ENCODE measurements at regions not wholly inside any gene's neighbourhood (a gene's known extent, or its start where the extent isn't known, plus 50 kb on each side); places are given as distances from the start of the nearest gene placed in this dataset.

DNA sequence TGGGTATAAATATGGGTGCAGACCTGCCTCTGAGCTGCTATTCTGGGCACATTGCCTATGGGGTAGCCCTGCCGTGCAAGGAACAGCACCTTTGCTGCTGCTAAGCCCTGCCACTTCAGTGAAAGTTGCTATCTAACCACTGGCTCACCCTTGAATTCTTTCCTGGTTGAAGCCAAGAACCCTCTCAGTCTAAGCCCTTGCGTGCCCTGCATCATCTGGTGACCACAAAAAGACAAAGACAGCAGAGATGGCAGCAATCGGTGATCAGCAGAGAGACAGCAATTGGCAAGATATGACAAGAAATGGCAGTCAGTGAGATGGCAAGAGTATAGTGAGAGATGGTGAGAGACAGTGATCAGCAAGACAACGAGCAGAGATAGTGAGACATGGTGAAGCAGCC is 418.3 kb downstream of the MATN1 start:
- no peak for DNase-seq (ENCODE audit: low read depth)
- TF ChIP-seq, protein P1, sequence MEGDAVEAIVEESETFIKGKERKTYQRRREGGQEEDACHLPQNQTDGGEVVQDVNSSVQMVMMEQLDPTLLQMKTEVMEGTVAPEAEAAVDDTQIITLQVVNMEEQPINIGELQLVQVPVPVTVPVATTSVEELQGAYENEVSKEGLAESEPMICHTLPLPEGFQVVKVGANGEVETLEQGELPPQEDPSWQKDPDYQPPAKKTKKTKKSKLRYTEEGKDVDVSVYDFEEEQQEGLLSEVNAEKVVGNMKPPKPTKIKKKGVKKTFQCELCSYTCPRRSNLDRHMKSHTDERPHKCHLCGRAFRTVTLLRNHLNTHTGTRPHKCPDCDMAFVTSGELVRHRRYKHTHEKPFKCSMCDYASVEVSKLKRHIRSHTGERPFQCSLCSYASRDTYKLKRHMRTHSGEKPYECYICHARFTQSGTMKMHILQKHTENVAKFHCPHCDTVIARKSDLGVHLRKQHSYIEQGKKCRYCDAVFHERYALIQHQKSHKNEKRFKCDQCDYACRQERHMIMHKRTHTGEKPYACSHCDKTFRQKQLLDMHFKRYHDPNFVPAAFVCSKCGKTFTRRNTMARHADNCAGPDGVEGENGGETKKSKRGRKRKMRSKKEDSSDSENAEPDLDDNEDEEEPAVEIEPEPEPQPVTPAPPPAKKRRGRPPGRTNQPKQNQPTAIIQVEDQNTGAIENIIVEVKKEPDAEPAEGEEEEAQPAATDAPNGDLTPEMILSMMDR (IDR thresholded peaks at IDR 0.05; ENCODE audit: insufficient read depth, low read length, poor library complexity, severe bottlenecking), result no peak
- Histone ChIP-seq H3K27me3 (ENCODE audit: control insufficient read depth, insufficient read depth, low read length) (peaks cover 2% of the 10 kb centered on the region), H3K4me3 (ENCODE audit: low read depth, low read length) (no peak overlapping the region), H3K36me3 (ENCODE audit: control insufficient read depth, insufficient read depth, low read length) (no peaks in the 10 kb centered on the region)

DNA sequence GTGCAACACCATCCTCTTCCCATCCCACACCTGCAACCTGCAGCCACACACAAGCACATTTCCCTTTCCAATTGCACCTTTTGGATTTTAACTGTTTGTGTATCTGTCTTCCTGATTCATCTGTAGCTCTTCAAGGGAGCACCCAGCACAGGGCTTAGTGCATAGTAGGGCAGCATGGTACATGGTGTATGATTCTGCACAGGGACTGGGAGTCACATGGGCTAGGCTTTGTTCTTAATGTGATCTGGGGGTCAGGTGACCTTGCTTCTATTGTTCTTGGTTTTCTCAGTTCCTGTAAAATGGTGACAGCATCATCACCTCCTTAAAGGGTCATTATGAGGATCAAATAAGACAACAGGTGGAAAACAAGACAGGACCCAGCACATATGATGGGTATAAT is 419.3 kb downstream of the MATN1 start:
- DNase-seq (ENCODE audit: low read depth), result no peak
- TF ChIP-seq, protein P1 (IDR thresholded peaks at IDR 0.05; ENCODE audit: insufficient read depth, low read length, poor library complexity, severe bottlenecking), result no peak
- no peaks in the 10 kb centered on the region for H3K36me3 ChIP-seq (ENCODE audit: control insufficient read depth, insufficient read depth, low read length)
- H3K27me3 ChIP-seq (ENCODE audit: control insufficient read depth, insufficient read depth, low read length), result peaks cover 2% of the 10 kb centered on the region
- no peak overlapping the region for H3K4me3 ChIP-seq (ENCODE audit: low read depth, low read length)

DNA sequence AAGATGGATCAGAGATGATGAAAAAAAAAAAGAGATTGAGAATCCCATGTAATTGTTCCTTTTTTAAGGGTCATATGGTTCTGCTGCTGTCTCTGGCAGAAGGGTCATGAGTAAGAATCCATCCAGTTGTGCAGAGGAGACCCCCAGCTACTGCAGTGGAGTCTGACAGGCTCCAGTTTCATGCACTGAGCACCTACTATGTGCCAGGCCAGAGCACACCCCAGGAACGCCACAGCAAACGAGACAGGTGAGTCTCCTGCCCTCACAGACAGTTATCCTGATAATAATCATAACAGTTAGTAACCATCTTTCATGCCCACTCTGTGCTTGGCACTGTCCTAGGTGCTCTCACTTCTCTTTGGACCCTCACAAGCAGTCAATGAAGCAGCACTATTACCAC is 420.0 kb downstream of the MATN1 start:
- Histone ChIP-seq H3K27me3 (ENCODE audit: control insufficient read depth, insufficient read depth, low read length) (peaks cover 2% of the 10 kb centered on the region), H3K4me3 (ENCODE audit: low read depth, low read length) (no peak overlapping the region), H3K36me3 (ENCODE audit: control insufficient read depth, insufficient read depth, low read length) (no peaks in the 10 kb centered on the region)
- no peak for DNase-seq (ENCODE audit: low read depth)
- TF ChIP-seq, protein P1 (IDR thresholded peaks at IDR 0.05; ENCODE audit: insufficient read depth, low read length, poor library complexity, severe bottlenecking), result no peak

DNA sequence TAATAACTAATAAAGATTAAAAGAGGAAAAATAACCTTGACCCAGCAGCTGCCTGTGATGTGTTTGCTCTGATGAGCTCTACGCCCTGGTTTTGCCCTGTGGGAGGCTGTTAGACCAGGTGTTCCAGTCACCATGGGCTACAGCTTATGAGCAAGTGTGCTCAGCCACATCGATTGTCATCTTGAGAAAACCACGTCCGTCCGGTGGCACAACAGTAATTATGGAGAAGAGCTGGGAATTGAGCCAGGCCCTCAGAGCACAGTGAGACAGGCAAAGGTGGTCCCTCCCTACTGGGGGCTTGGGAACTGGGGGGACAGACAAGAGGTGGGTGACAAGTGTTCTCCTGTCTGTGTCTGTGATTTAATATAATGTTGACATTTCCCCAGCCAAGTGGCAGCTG is 420.5 kb downstream of the MATN1 start:
- Histone ChIP-seq H3K27me3 (ENCODE audit: control insufficient read depth, insufficient read depth, low read length) (peaks cover 2% of the 10 kb centered on the region), H3K4me3 (ENCODE audit: low read depth, low read length) (no peak overlapping the region), H3K36me3 (ENCODE audit: control insufficient read depth, insufficient read depth, low read length) (no peaks in the 10 kb centered on the region)
- DNase-seq (ENCODE audit: low read depth), result no peak
- TF ChIP-seq, protein P1 (IDR thresholded peaks at IDR 0.05; ENCODE audit: insufficient read depth, low read length, poor library complexity, severe bottlenecking), result no peak

DNA sequence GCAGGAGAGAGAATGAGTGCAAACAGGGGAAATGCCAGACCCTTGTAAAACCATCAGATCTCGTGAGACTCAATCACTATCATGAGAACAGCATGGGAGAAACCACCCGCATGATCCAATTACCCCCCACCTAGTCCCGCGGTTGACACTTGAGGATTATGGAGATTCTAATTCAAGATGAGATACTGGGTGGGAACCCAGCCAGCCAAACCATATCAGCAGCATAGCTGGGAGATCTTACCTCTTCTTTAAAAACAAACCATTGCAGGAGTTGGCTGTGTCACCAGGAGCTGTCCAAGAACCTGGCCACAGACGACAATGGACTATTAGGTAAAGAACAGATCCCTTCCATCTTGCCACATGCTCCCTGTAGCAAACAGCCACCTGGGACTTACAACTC is 422.7 kb downstream of the MATN1 start:
- H3K27me3 ChIP-seq (ENCODE audit: control insufficient read depth, insufficient read depth, low read length), result peaks cover 2% of the 10 kb centered on the region
- TF ChIP-seq, protein P1 (IDR thresholded peaks at IDR 0.05; ENCODE audit: insufficient read depth, low read length, poor library complexity, severe bottlenecking), result no peak
- no peak overlapping the region for H3K4me3 ChIP-seq (ENCODE audit: low read depth, low read length)

DNA sequence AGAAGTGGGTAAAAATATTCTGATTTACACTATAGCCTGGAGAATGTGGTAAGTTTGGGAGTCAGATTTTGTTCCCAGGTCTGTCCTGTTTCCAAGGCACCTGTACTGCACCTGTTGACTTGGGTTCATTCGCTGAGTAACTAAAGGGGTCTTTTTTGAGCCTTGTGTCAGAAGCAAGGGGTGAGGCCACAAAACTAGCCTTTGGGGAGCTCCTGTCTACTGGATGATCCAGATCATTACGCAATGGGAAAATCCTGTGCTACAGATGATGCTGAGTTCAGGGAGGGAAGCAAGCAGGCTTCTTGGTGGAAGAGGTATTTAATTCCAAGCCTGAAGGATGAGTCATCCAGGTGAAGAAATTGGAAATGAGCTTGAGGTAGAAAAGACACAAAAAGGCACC is 424.0 kb downstream of the MATN1 start:
- no peaks in the 10 kb centered on the region for H3K27me3 ChIP-seq (ENCODE audit: control insufficient read depth, insufficient read depth, low read length)
- no peaks in the 10 kb centered on the region for H3K36me3 ChIP-seq (ENCODE audit: control insufficient read depth, insufficient read depth, low read length)
- TF ChIP-seq, protein P1 (IDR thresholded peaks at IDR 0.05; ENCODE audit: insufficient read depth, low read length, poor library complexity, severe bottlenecking), result no peak
- no peak overlapping the region for H3K4me3 ChIP-seq (ENCODE audit: low read depth, low read length)
- no peak for DNase-seq (ENCODE audit: low read depth)

More for the DNA sequence above, 422.7 kb downstream of the MATN1 start:
- no peaks in the 10 kb centered on the region for H3K36me3 ChIP-seq (ENCODE audit: control insufficient read depth, insufficient read depth, low read length)
- DNase-seq (ENCODE audit: low read depth), result no peak

Data from kidney epithelial cell (primary cell).